Ammon's horn (tissue), 1 donor: ENCODE measurements at regions not wholly inside any gene's neighbourhood (a gene's known extent, or its start where the extent isn't known, plus 50 kb on each side); places are given as distances from the start of the nearest gene placed in this dataset.
"Not testable (repeated sequence)": the region's sequence is repeated elsewhere in the genome, so short reads cannot be mapped to it uniquely, and the experiment has no call there.

Experiments used
- DNase-seq: peaks from one replicate; pipeline ENCODE4 v3.0.0-alpha.2; 2016; ENCODE audit warnings: low spot score

- DNase-seq = no peak
Measured at GRCh38 chr4:66602622-66603021, 932.3 kb upstream of the EPHA5 start.

- DNase-seq = no peak
Measured at GRCh38 chr4:66591968-66592367, 921.7 kb upstream of the EPHA5 start.

- DNase-seq = no peak
Measured at GRCh38 chr4:66590488-66591215, 920.4 kb upstream of the EPHA5 start.

- DNase-seq = no peak
Measured at GRCh38 chr4:66589183-66589582, 918.9 kb upstream of the EPHA5 start.

GRCh38 chr4:66585767-66586166 lies 915.5 kb upstream of the EPHA5 start:
- DNase-seq = no peak

GRCh38 chr4:66577922-66578321 lies 907.6 kb upstream of the EPHA5 start:
- no peak for DNase-seq

- DNase-seq = no peak
Measured at GRCh38 chr4:66575008-66575696, 904.9 kb upstream of the EPHA5 start.

GRCh38 chr4:66574145-66574978 lies 904.1 kb upstream of the EPHA5 start:
- DNase-seq = no peak

GRCh38 chr4:66572949-66573348 lies 902.7 kb upstream of the EPHA5 start:
- no peak for DNase-seq

- DNase-seq = no peak
Measured at GRCh38 chr4:66571145-66571695, 900.9 kb upstream of the EPHA5 start.

GRCh38 chr4:66569228-66569627 lies 898.9 kb upstream of the EPHA5 start:
- DNase-seq = no peak

- DNase-seq = no peak
Measured at GRCh38 chr4:66568431-66568830, 898.1 kb upstream of the EPHA5 start.

GRCh38 chr4:66568001-66568400 lies 897.7 kb upstream of the EPHA5 start:
- DNase-seq = no peak

- no peak for DNase-seq
Measured at GRCh38 chr4:66567551-66567950, 897.3 kb upstream of the EPHA5 start.

- DNase-seq = no peak
Measured at GRCh38 chr4:66565801-66566200, 895.5 kb upstream of the EPHA5 start.

GRCh38 chr4:66564901-66565651 lies 894.8 kb upstream of the EPHA5 start:
- no peak for DNase-seq

- no peak for DNase-seq
Measured at GRCh38 chr4:66562276-66562806, 892.1 kb upstream of the EPHA5 start.

GRCh38 chr4:66561465-66562053 lies 891.3 kb upstream of the EPHA5 start:
- DNase-seq = not testable (repeated sequence)

- DNase-seq = no peak
Measured at GRCh38 chr4:66558651-66559050, 888.4 kb upstream of the EPHA5 start.

- DNase-seq = no peak
Measured at GRCh38 chr4:66556651-66557278, 886.5 kb upstream of the EPHA5 start.

- DNase-seq = no peak
Measured at GRCh38 chr4:66555301-66555700, 885.0 kb upstream of the EPHA5 start.
